Esophagus squamous epithelium (tissue), 4 donors: ENCODE measurements at regions not wholly inside any gene's neighbourhood (a gene's known extent, or its start where the extent isn't known, plus 50 kb on each side); places are given as distances from the start of the nearest gene placed in this dataset.

Source experiments
- CTCF ChIP-seq, 6 experiments: fragments of 450-650 bp in 4 of 6; fragments of 200-600 bp in 2 of 6; sonication (generic) in 2 of 6; IDR thresholded peaks; one replicate each; pipeline ENCODE4 v1.5.1; 2016 to 2019; ENCODE audit warnings: antibody characterized with exemption in 6 of 6, mild to moderate bottlenecking in 4 of 6, moderate library complexity in 4 of 6
- POLR2A ChIP-seq, 4 donors: fragments of 450-650 bp; IDR thresholded peaks; one replicate each; pipeline ENCODE4 v1.6.1; 2017; ENCODE audit warnings: antibody characterized with exemption in 4 of 4, mild to moderate bottlenecking in 4 of 4, moderate library complexity in 3 of 4

DNA sequence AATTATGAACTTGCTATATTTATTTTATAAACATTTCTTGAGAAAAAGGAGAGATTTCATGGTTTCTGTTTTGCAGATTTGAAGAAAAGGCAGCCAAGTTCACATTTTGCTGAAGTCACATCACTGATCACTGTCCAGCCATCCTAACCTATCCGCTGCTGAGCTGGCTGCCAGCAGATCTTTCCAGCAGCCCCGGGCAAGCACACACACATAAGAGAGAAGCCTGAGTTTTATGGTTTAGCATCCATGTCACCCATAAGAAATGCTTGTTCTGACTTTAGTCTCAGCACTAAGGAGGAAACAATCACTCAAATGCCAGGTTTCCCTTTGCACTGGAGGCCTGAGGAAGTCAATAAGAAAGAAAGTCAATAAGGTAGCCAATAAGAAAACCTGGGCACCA is 287.1 kb downstream of the SMOC2 start:
- TF ChIP-seq CTCF (IDR thresholded peaks at IDR 0.05) (no peak), POLR2A (IDR thresholded peaks at IDR 0.05) (no peak)
